Esophagus muscularis mucosa (tissue), 4 donors: ENCODE measurements at regions not wholly inside any gene's neighbourhood (a gene's known extent, or its start where the extent isn't known, plus 50 kb on each side); places are given as distances from the start of the nearest gene placed in this dataset.

Experiments
- DNase-seq: peaks from one replicate; pipeline ENCODE4 v3.0.0-alpha.2; 2017; ENCODE audit errors: extremely low spot score
- H3K27ac ChIP-seq, 4 donors: fragments of 200-600 bp; sonication (generic); replicated peaks in 1 of 4; 1 replicate in 3 of 4; 2 replicates in 1 of 4; pipeline ENCODE4 v1.5.1; 2016 to 2019; ENCODE audit warnings: mild to moderate bottlenecking in 1 of 4
- H3K27me3 ChIP-seq, 4 donors: fragments of 200-600 bp; sonication (generic); one replicate each; pipeline versions ENCODE4 v1.5.1 to v1.6.0; 2016 to 2019
- H3K36me3 ChIP-seq, 4 donors: fragments of 200-600 bp; sonication (generic); one replicate each; pipeline ENCODE4 v1.5.1; 2016 to 2019
- H3K4me1 ChIP-seq, 4 donors: fragments of 200-600 bp; sonication (generic); one replicate each; pipeline ENCODE4 v1.5.1; 2016 to 2019
- H3K4me3 ChIP-seq, 4 donors: fragments of 200-600 bp; sonication (generic); 1 replicate in 2 of 4; 2 replicates in 2 of 4; pipeline ENCODE4 v1.5.1; 2016 to 2019; ENCODE audit warnings: mild to moderate bottlenecking in 4 of 4, moderate library complexity in 1 of 4
- H3K9me3 ChIP-seq, 4 donors: fragments of 200-600 bp; sonication (generic); 1 replicate in 3 of 4; 2 replicates in 1 of 4; pipeline ENCODE4 v1.5.1; 2016 to 2019
- EP300 ChIP-seq: sonication (generic); formaldehyde crosslinking; IDR thresholded peaks from one replicate; pipeline ENCODE4 v1.6.1; 2017; ENCODE audit warnings: antibody characterized with exemption
- POLR2A ChIP-seq: fragments of 450-650 bp; IDR thresholded peaks from one replicate; pipeline ENCODE4 v1.6.1; 2017; ENCODE audit warnings: antibody characterized with exemption, moderate library complexity, mild to moderate bottlenecking, low read depth
- POLR2AphosphoS5 ChIP-seq, 2 donors: sonication (generic); formaldehyde crosslinking; IDR thresholded peaks; one replicate each; pipeline ENCODE4 v1.6.1; 2017; ENCODE audit warnings: antibody characterized with exemption in 2 of 2
- WGBS: methylation state at CpG from one replicate; pipeline ENCODE4 v1.1.5; 2018; 5-methylcytosine and 5-hydroxymethylcytosine counted together
- intact Hi-C: fragments of 100-400 bp; cut with DNase I; formaldehyde crosslinking; loops from one replicate; pipeline ENCODE4 v1.15.1; 2023
- TF ChIP-seq, protein P1 (sequence below), 3 experiments: fragments of 200-600 bp in 2 of 3; fragments of 450-650 bp in 1 of 3; sonication (generic) in 2 of 3; IDR thresholded peaks; one replicate each; pipeline ENCODE4 v1.5.1; 2017 to 2019; ENCODE audit warnings: antibody characterized with exemption in 3 of 3, mild to moderate bottlenecking in 2 of 3, moderate library complexity in 1 of 3

GRCh38 chr16:64440005-64440404 is 681.9 kb downstream of the CDH11 start:
- Histone ChIP-seq H3K4me1 (peaks cover 0 to 13% (median 10%) of the 10 kb centered on the region in 4 donors), H3K27me3 (no peaks in the 10 kb centered on the region), H3K27ac (no peak overlapping the region), H3K4me3 (no peak overlapping the region), H3K36me3 (no peaks in the 10 kb centered on the region), H3K9me3 (no peaks in the 10 kb centered on the region)
- WGBS: 84% methylated on average over 5 of the region's 5 CpGs
- TF ChIP-seq, protein P1, sequence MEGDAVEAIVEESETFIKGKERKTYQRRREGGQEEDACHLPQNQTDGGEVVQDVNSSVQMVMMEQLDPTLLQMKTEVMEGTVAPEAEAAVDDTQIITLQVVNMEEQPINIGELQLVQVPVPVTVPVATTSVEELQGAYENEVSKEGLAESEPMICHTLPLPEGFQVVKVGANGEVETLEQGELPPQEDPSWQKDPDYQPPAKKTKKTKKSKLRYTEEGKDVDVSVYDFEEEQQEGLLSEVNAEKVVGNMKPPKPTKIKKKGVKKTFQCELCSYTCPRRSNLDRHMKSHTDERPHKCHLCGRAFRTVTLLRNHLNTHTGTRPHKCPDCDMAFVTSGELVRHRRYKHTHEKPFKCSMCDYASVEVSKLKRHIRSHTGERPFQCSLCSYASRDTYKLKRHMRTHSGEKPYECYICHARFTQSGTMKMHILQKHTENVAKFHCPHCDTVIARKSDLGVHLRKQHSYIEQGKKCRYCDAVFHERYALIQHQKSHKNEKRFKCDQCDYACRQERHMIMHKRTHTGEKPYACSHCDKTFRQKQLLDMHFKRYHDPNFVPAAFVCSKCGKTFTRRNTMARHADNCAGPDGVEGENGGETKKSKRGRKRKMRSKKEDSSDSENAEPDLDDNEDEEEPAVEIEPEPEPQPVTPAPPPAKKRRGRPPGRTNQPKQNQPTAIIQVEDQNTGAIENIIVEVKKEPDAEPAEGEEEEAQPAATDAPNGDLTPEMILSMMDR (IDR thresholded peaks at IDR 0.05): no peak
- TF ChIP-seq POLR2A (no peak), POLR2AphosphoS5 (IDR thresholded peaks at IDR 0.05) (no peak), EP300 (no peak)
- DNase-seq: no peak
- intact Hi-C loops: no loop called here

- WGBS: 83% methylated on average over 9 of the region's 9 CpGs
- Histone ChIP-seq H3K27me3 (no peaks in the 10 kb centered on the region), H3K27ac (no peak overlapping the region), H3K9me3 (peaks cover 0 to 3% (median 0%) of the 10 kb centered on the region in 4 donors), H3K36me3 (no peaks in the 10 kb centered on the region), H3K4me3 (no peak overlapping the region), H3K4me1 (peaks cover 0 to 13% (median 10%) of the 10 kb centered on the region in 4 donors)
- no peak for TF ChIP-seq EP300
- TF ChIP-seq POLR2A: no peak
- TF ChIP-seq, protein P1 (IDR thresholded peaks at IDR 0.05): no peak
- TF ChIP-seq POLR2AphosphoS5 (IDR thresholded peaks at IDR 0.05): no peak
- DNase-seq: no peak
- intact Hi-C loops: no loop called here
These were observed 684.0 kb downstream of the CDH11 start for GRCh38 chr16:64437706-64438324.

- 79% methylated on average over 4 of the region's 4 CpGs for WGBS
- intact Hi-C loops: no loop called here
- TF ChIP-seq POLR2AphosphoS5 (IDR thresholded peaks at IDR 0.05) (no peak), POLR2A (no peak), EP300 (no peak)
- TF ChIP-seq, protein P1 (IDR thresholded peaks at IDR 0.05): no peak
These were observed 687.3 kb downstream of the CDH11 start for GRCh38 chr16:64434526-64435069.

DNA sequence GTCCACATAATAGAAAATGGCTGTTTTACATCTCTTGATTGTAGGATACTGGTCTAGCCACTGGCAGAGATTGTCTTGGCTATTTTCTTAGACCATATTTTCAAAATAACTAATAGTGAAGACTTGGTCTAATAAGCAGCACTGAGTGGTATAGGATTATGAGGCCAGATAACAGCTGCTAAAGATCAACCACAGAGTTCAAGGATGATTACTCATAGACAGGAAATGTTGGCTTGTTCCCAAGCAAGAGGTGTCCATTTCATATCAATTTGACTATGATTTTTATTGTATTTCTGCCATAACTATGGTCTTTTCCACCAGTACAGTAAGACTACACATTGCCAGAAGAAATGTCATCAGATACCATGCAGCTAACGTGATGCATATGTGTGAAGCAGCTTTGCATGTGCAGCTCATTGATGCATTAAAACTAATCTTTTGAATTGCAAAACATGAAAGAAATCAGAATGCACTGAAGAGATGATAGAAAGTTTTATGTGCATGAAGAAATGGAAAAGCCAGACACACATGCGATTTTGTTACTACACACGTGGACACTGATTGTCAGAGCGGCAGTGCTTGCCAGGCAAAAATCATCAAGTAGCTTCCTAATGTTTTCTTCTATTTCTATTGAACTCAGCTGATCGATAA is 693.3 kb downstream of the CDH11 start:
- no peak for TF ChIP-seq EP300
- TF ChIP-seq, protein P1 (IDR thresholded peaks at IDR 0.05): no peak
- no peak for TF ChIP-seq POLR2A
- TF ChIP-seq POLR2AphosphoS5 (IDR thresholded peaks at IDR 0.05): no peak
- Histone ChIP-seq H3K27ac (no peak overlapping the region), H3K4me1 (no peaks in the 10 kb centered on the region), H3K27me3 (no peaks in the 10 kb centered on the region), H3K9me3 (peaks cover 0 to 3% (median 0%) of the 10 kb centered on the region in 4 donors), H3K36me3 (no peaks in the 10 kb centered on the region), H3K4me3 (no peak overlapping the region)
- no peak for DNase-seq
- 65% methylated on average over 5 of the region's 5 CpGs for WGBS
- intact Hi-C loops: no loop called here

More at GRCh38 chr16:64434526-64435069, 687.3 kb downstream of the CDH11 start:
- Histone ChIP-seq H3K36me3 (no peaks in the 10 kb centered on the region), H3K4me3 (no peak overlapping the region), H3K4me1 (no peaks in the 10 kb centered on the region), H3K9me3 (peaks cover 0 to 3% (median 0%) of the 10 kb centered on the region in 4 donors), H3K27me3 (no peaks in the 10 kb centered on the region), H3K27ac (no peak overlapping the region)
- DNase-seq: no peak
